Progenitor cell of endocrine pancreas (in vitro differentiated cells): ENCODE measurements at regions not wholly inside any gene's neighbourhood (a gene's known extent, or its start where the extent isn't known, plus 50 kb on each side); places are given as distances from the start of the nearest gene placed in this dataset.
A peak's percentile ranks its signal among the peaks of the same experiment; 100 is the strongest.

ENCODE experiments used
- DNase-seq: peaks from one replicate; pipeline ENCODE4 v3.0.0; 2021; ENCODE audit warnings: low spot score; ENCODE audit not compliant: unreplicated experiment
- H3K27ac Mint-ChIP-seq: 2 replicates; pipeline ENCODE4 v1.8.0; 2021; ENCODE audit warnings: mild to moderate bottlenecking, moderate library complexity, mixed read lengths
- H3K27me3 Mint-ChIP-seq: 2 replicates; pipeline ENCODE4 v1.8.0; 2021; ENCODE audit warnings: mixed read lengths
- H3K36me3 Mint-ChIP-seq: 2 replicates; pipeline ENCODE4 v1.8.0; 2022; ENCODE audit warnings: mixed read lengths; ENCODE audit not compliant: insufficient read depth
- H3K4me1 Mint-ChIP-seq: 2 replicates; pipeline ENCODE4 v1.8.0; 2021; ENCODE audit warnings: low read depth, mixed read lengths
- H3K4me3 Mint-ChIP-seq: 2 replicates; pipeline ENCODE4 v1.8.0; 2021; ENCODE audit warnings: low read depth, mild to moderate bottlenecking, moderate library complexity, mixed read lengths
- H3K9me3 Mint-ChIP-seq: 2 replicates; pipeline ENCODE4 v1.8.0; 2021; ENCODE audit warnings: low read depth, mixed read lengths
- CTCF ChIP-seq: fragments of 200-600 bp; sonication (generic); IDR thresholded peaks from one replicate; pipeline ENCODE4 v1.5.0; 2021; ENCODE audit warnings: antibody characterized with exemption, mild to moderate bottlenecking; ENCODE audit not compliant: unreplicated experiment

GRCh38 chr7:83861876-83862275 is 212.9 kb upstream of the SEMA3E start:
- no peak overlapping the region for H3K27ac Mint-ChIP-seq
- TF ChIP-seq CTCF, result no peak
- DNase-seq, result no peak
- no peak overlapping the region for H3K4me3 Mint-ChIP-seq
- H3K9me3 Mint-ChIP-seq, result peaks cover 3% of the 10 kb centered on the region
- no peaks in the 10 kb centered on the region for H3K27me3 Mint-ChIP-seq
- no peaks in the 10 kb centered on the region for H3K36me3 Mint-ChIP-seq
- no peaks in the 10 kb centered on the region for H3K4me1 Mint-ChIP-seq

GRCh38 chr7:83859827-83860226 is 210.9 kb upstream of the SEMA3E start:
- no peak for DNase-seq
- no peak overlapping the region for H3K4me3 Mint-ChIP-seq
- H3K9me3 Mint-ChIP-seq, result peaks cover 3% of the 10 kb centered on the region
- no peak overlapping the region for H3K27ac Mint-ChIP-seq
- no peak for TF ChIP-seq CTCF
- H3K27me3 Mint-ChIP-seq, result no peaks in the 10 kb centered on the region
- no peaks in the 10 kb centered on the region for H3K4me1 Mint-ChIP-seq
- H3K36me3 Mint-ChIP-seq, result no peaks in the 10 kb centered on the region

- Mint-ChIP-seq H3K9me3 (peaks cover 3% of the 10 kb centered on the region), H3K36me3 (no peaks in the 10 kb centered on the region), H3K27me3 (no peaks in the 10 kb centered on the region), H3K27ac (no peak overlapping the region), H3K4me3 (no peak overlapping the region), H3K4me1 (no peaks in the 10 kb centered on the region)
- no peak for TF ChIP-seq CTCF
- DNase-seq, result no peak
These were observed 208.8 kb upstream of the SEMA3E start for GRCh38 chr7:83857691-83858090.

GRCh38 chr7:83856094-83856493 is 207.2 kb upstream of the SEMA3E start:
- DNase-seq, result no peak
- no peak for TF ChIP-seq CTCF
- no peaks in the 10 kb centered on the region for H3K36me3 Mint-ChIP-seq
- peaks cover 11% of the 10 kb centered on the region for H3K4me1 Mint-ChIP-seq
- no peak overlapping the region for H3K4me3 Mint-ChIP-seq
- no peaks in the 10 kb centered on the region for H3K27me3 Mint-ChIP-seq
- H3K27ac Mint-ChIP-seq, result no peak overlapping the region
- H3K9me3 Mint-ChIP-seq, result peaks cover under 1% of the 10 kb centered on the region

- no peak for TF ChIP-seq CTCF
- Mint-ChIP-seq H3K4me1 (peaks cover 22% of the 10 kb centered on the region), H3K4me3 (no peak overlapping the region), H3K27ac (peak overlapping the region; percentile 85), H3K9me3 (no peaks in the 10 kb centered on the region), H3K36me3 (no peaks in the 10 kb centered on the region), H3K27me3 (no peaks in the 10 kb centered on the region)
- DNase-seq, result no peak
These were observed 203.2 kb upstream of the SEMA3E start for GRCh38 chr7:83852136-83852535.

- Mint-ChIP-seq H3K27ac (no peak overlapping the region), H3K36me3 (no peaks in the 10 kb centered on the region), H3K4me1 (peaks cover 22% of the 10 kb centered on the region), H3K4me3 (no peak overlapping the region), H3K9me3 (no peaks in the 10 kb centered on the region), H3K27me3 (no peaks in the 10 kb centered on the region)
- DNase-seq, result no peak
- no peak for TF ChIP-seq CTCF
These were observed 202.6 kb upstream of the SEMA3E start for GRCh38 chr7:83851551-83851950.
